GM12878 (cell line): ENCODE measurements at regions not wholly inside any gene's neighbourhood (a gene's known extent, or its start where the extent isn't known, plus 50 kb on each side); places are given as distances from the start of the nearest gene placed in this dataset.

Experiments
- ATAC-seq: fragments of 200-7000 bp; cut with Tn5 transposase; 3 replicates; pipeline ENCODE4 v1.9.1; 2020; ENCODE audit warnings: mild to moderate bottlenecking, moderate library complexity
- BruUV-seq: library from RNA; stranded (reverse); fragments of 400-500 nt; replicated peaks from 2 replicates; lab custom pipeline; 2021; lab: Mats Ljungman, UMichigan
- CTCF ChIA-PET: fragments of 300-600 bp; sonication (Branson Sonifier 250); formaldehyde crosslinking; extraction: SDS; loops from one replicate; lab custom pipeline; 2021; ENCODE audit warnings: inconsistent platforms; lab: Yijun Ruan, JAX
- POLR2A ChIA-PET: fragments of 350-600 bp; formaldehyde crosslinking; extraction: SDS; loops from one replicate; lab custom pipeline; 2021; ENCODE audit warnings: inconsistent platforms; lab: Charles Lee
- RAD21 ChIA-PET: fragments of 300-600 bp; sonication (Branson Sonifier 250); formaldehyde crosslinking; loops from one replicate; lab custom pipeline; 2023; ENCODE audit warnings: antibody characterized with exemption; ENCODE audit not compliant: unreplicated experiment; lab: Charles Lee
- SMC1A ChIA-PET: fragments of 300-600 bp; sonication (Branson Sonifier 250); formaldehyde crosslinking; loops from one replicate; lab custom pipeline; 2023; ENCODE audit not compliant: unreplicated experiment, uncharacterized antibody; lab: Charles Lee
- DNase-seq: peaks from one replicate; pipeline ENCODE4 v3.0.0-alpha.2; 2011; ENCODE audit warnings: low read depth, low spot score
- FAIRE-seq: peaks from 3 replicates; lab custom pipeline; 2011; peaks lifted over from hg19 to GRCh38; lab: Jason Lieb, UNC
- H2AFZ ChIP-seq: 2 replicates; pipeline ENCODE4 v1.6.0; 2011; ENCODE audit warnings: low read depth, low read length, control low read depth; ENCODE audit not compliant: control insufficient read depth
- H3K27ac ChIP-seq: 2 replicates; pipeline ENCODE4 v1.5.1; 2011; ENCODE audit warnings: control low read depth; ENCODE audit not compliant: control insufficient read depth, insufficient read depth
- H3K27me3 ChIP-seq, 2 experiments: replicated peaks in 1 of 2; 2 replicates each; pipeline versions ENCODE4 v1.6.0 to v1.6.1; 2011; ENCODE audit warnings: low read length in 1 of 2; ENCODE audit not compliant: control insufficient read depth in 2 of 2, insufficient read depth in 2 of 2
- H3K36me3 ChIP-seq, 2 experiments: 2 replicates each; pipeline ENCODE4 v1.5.1; 2011; ENCODE audit warnings: low read length in 1 of 2; ENCODE audit not compliant: control insufficient read depth in 2 of 2, insufficient read depth in 2 of 2
- H3K4me1 ChIP-seq: 2 replicates; pipeline ENCODE4 v1.6.1; 2011; ENCODE audit warnings: mild to moderate bottlenecking, low read length, moderate library complexity, mixed read lengths; ENCODE audit not compliant: control insufficient read depth, insufficient read depth
- H3K4me2 ChIP-seq: 2 replicates; pipeline ENCODE4 v1.6.0; 2011; ENCODE audit warnings: control low read depth; ENCODE audit not compliant: control insufficient read depth, insufficient read depth
- H3K4me3 ChIP-seq: fragments of 200-600 bp; sonication (generic); 2 replicates; pipeline ENCODE4 v1.5.1; 2016
- H3K79me2 ChIP-seq: 2 replicates; pipeline ENCODE4 v1.6.0; 2011; ENCODE audit warnings: low read length; ENCODE audit not compliant: control insufficient read depth, insufficient read depth
- H3K9ac ChIP-seq: 2 replicates; pipeline ENCODE4 v1.8.0; 2011; ENCODE audit warnings: low read length, control low read depth, mixed read lengths; ENCODE audit not compliant: control insufficient read depth, insufficient read depth
- H3K9me3 ChIP-seq: replicated peaks from 3 replicates; pipeline ENCODE4 v1.5.1; 2011; ENCODE audit warnings: mild to moderate bottlenecking, low read length; ENCODE audit not compliant: control insufficient read depth, insufficient read depth
- H4K20me1 ChIP-seq: 2 replicates; pipeline ENCODE4 v1.6.0; 2011; ENCODE audit not compliant: control insufficient read depth, insufficient read depth
- BHLHE40 ChIP-seq, 2 experiments: fragments of 450-650 bp in 1 of 2; IDR thresholded peaks; 2 replicates each; pipeline ENCODE4 v1.6.1; 2011 to 2017; ENCODE audit warnings: low read depth in 2 of 2, borderline replicate concordance in 1 of 2, improper control_type of control experiment in 1 of 2, low read length in 1 of 2, mild to moderate bottlenecking in 1 of 2
- BMI1 ChIP-seq: fragments of 450-650 bp; IDR thresholded peaks from 2 replicates; pipeline ENCODE4 v1.6.1; 2016; ENCODE audit warnings: mild to moderate bottlenecking, moderate library complexity, borderline replicate concordance
- FOS ChIP-seq: IDR thresholded peaks from 3 replicates; pipeline ENCODE4 v1.6.1; 2011; ENCODE audit warnings: borderline replicate concordance; ENCODE audit not compliant: insufficient read length; ENCODE audit errors: extremely low read depth
- KAT2A ChIP-seq: conservative IDR thresholded peaks from 2 replicates; pipeline ENCODE4 v1.6.1; 2011; ENCODE audit warnings: low read depth, low read length; ENCODE audit not compliant: control insufficient read depth
- SMAD1 ChIP-seq: fragments of 450-650 bp; IDR thresholded peaks from 2 replicates; pipeline ENCODE4 v1.6.1; 2018; ENCODE audit warnings: mild to moderate bottlenecking, low read depth; ENCODE audit not compliant: partially characterized antibody
- SUZ12 ChIP-seq: fragments of 200-600 bp; sonication (generic); IDR thresholded peaks from one replicate; pipeline ENCODE4 v1.6.1; 2018; ENCODE audit warnings: antibody characterized with exemption, mild to moderate bottlenecking; ENCODE audit not compliant: unreplicated experiment
- TBL1XR1 ChIP-seq: IDR thresholded peaks from 2 replicates; pipeline ENCODE4 v1.6.1; 2012; ENCODE audit warnings: low read depth, low read length, improper control_type of control experiment
- TCF3 ChIP-seq: IDR thresholded peaks from 2 replicates; pipeline ENCODE4 v1.6.1; 2012; ENCODE audit warnings: low read depth, mild to moderate bottlenecking, low read length, borderline replicate concordance; ENCODE audit not compliant: insufficient read depth
- YBX1 ChIP-seq: fragments of 450-650 bp; IDR thresholded peaks from 2 replicates; pipeline ENCODE4 v1.6.1; 2016; ENCODE audit warnings: antibody characterized with exemption
- WGBS: methylation state at CpG from one replicate; pipeline ENCODE4 v1.1.6; 2016; ENCODE audit warnings: low lambda C conversion rate; ENCODE audit not compliant: insufficient replicate concordance, insufficient coverage; ENCODE audit errors: missing lambda C conversion rate; 5-methylcytosine and 5-hydroxymethylcytosine counted together
- in situ Hi-C: fragments of 300-500 bp; cut with MboI; formaldehyde crosslinking; loops from 9 replicates; pipeline ENCODE4 v1.14.3; 2018; ENCODE audit warnings: mixed read lengths
- intact Hi-C: fragments of 100-400 bp; cut with micrococcal nuclease; formaldehyde crosslinking; loops from one replicate; pipeline ENCODE4 v1.14.2; 2022; ENCODE audit not compliant: unreplicated experiment
- TF ChIP-seq, protein P1 (sequence below): IDR thresholded peaks from 2 replicates; pipeline ENCODE4 v1.6.1; 2011; ENCODE audit warnings: low read depth, mild to moderate bottlenecking, low read length, moderate library complexity, borderline replicate concordance; ENCODE audit errors: extremely low read depth
- TF ChIP-seq, protein P2 (sequence below): fragments of 450-650 bp; formaldehyde crosslinking; IDR thresholded peaks from 2 replicates; pipeline ENCODE4 v1.5.0; 2022; ENCODE audit warnings: mild to moderate bottlenecking, missing genetic modification characterization

DNA sequence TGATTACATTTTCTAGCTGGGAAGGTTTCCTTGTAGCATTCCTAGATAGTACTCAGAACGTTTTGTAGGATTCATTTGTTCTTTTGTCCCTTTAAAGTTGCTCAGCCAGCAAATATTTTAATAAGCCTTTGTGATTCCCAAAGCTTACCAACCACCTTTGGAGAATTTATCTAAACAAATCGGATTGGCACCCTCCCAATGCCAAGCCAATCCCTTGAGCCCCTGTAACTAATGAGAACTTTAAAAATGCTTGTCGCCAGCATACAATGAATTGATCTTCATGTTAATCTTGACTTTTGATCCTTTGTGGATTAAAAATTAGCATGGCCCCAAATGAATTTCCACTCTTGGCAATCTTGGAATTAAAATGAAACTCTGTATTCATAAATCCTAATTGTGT lies 559.5 kb downstream of the UTRN start:
- WGBS = 96% methylated on average over 3 of the region's 3 CpGs
- in situ Hi-C loops = no loop called here
- Histone ChIP-seq H3K79me2 (no peaks in the 10 kb centered on the region), H4K20me1 (no peaks in the 10 kb centered on the region), H3K4me2 (no peak overlapping the region), H2AFZ (no peak overlapping the region), H3K9ac (no peak overlapping the region), H3K4me3 (no peak overlapping the region), H3K36me3 (peaks cover 0 to 3% of the 10 kb centered on the region in 2 experiments; a peak in 1 of 4 replicates), H3K4me1 (no peaks in the 10 kb centered on the region), H3K9me3 (no peaks in the 10 kb centered on the region), H3K27me3 (no peaks in the 10 kb centered on the region), H3K27ac (no peak overlapping the region)
- FAIRE-seq = no peak
- BruUV-seq = no TSS peak
- intact Hi-C loops = no loop called here
- ChIA-PET POLR2A (no interaction called here), SMC1A (interaction anchor here (1.6 kb wide), 1 partner anchor 33 kb away, joined by 3 read pairs; no protein-coding TSS in a partner anchor), RAD21 (interaction anchor here (0.8 kb wide), 1 partner anchor 261 kb away, joined by 3 read pairs; no protein-coding TSS in a partner anchor), CTCF (interaction anchor here (0.7 kb wide), 1 partner anchor 67 kb away, joined by 4 read pairs; no protein-coding TSS in a partner anchor)
- TF ChIP-seq SUZ12 = no peak
- TF ChIP-seq BHLHE40 (IDR thresholded peaks at IDR 0.05; ENCODE audit: borderline replicate concordance in 1 of 2, low read depth in 2 of 2, low read length in 1 of 2) = no peak
- TF ChIP-seq TBL1XR1 = no peak
- TF ChIP-seq FOS = no peak
- no peak for TF ChIP-seq TCF3
- TF ChIP-seq SMAD1 = no peak
- TF ChIP-seq, protein P1, sequence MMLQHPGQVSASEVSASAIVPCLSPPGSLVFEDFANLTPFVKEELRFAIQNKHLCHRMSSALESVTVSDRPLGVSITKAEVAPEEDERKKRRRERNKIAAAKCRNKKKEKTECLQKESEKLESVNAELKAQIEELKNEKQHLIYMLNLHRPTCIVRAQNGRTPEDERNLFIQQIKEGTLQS = no peak
- TF ChIP-seq, protein P2, sequence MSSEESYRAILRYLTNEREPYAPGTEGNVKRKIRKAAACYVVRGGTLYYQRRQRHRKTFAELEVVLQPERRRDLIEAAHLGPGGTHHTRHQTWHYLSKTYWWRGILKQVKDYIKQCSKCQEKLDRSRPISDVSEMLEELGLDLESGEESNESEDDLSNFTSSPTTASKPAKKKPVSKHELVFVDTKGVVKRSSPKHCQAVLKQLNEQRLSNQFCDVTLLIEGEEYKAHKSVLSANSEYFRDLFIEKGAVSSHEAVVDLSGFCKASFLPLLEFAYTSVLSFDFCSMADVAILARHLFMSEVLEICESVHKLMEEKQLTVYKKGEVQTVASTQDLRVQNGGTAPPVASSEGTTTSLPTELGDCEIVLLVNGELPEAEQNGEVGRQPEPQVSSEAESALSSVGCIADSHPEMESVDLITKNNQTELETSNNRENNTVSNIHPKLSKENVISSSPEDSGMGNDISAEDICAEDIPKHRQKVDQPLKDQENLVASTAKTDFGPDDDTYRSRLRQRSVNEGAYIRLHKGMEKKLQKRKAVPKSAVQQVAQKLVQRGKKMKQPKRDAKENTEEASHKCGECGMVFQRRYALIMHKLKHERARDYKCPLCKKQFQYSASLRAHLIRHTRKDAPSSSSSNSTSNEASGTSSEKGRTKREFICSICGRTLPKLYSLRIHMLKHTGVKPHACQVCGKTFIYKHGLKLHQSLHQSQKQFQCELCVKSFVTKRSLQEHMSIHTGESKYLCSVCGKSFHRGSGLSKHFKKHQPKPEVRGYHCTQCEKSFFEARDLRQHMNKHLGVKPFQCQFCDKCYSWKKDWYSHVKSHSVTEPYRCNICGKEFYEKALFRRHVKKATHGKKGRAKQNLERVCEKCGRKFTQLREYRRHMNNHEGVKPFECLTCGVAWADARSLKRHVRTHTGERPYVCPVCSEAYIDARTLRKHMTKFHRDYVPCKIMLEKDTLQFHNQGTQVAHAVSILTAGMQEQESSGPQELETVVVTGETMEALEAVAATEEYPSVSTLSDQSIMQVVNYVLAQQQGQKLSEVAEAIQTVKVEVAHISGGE (CRISPR knock-in tag) = no peak
- no peak for TF ChIP-seq KAT2A
- no peak for TF ChIP-seq BMI1
- TF ChIP-seq YBX1 = no peak
- ATAC-seq = no peak
- DNase-seq = no peak
